ENCODE measurements at regions not wholly inside any gene's neighbourhood (a gene's known extent, or its start where the extent isn't known, plus 50 kb on each side); places are given as distances from the start of the nearest gene placed in this dataset.

GRCh38 chr12:58288190-58288589 lies 346.8 kb downstream of the ATP23 start:
- TF ChIP-seq CTCF (IDR thresholded peaks at IDR 0.05; ENCODE audit: insufficient read depth, low read length) (no peak), POLR2AphosphoS5 (IDR thresholded peaks at IDR 0.05; ENCODE audit: low read depth) (no peak)

Measured in HL-60 (cell line).